Neural progenitor cell (in vitro differentiated cells): ENCODE measurements at regions not wholly inside any gene's neighbourhood (a gene's known extent, or its start where the extent isn't known, plus 50 kb on each side); places are given as distances from the start of the nearest gene placed in this dataset.

Source experiments
- EZH2 ChIP-seq: fragments of 200-600 bp; sonication (generic); IDR thresholded peaks from 2 replicates; pipeline ENCODE4 v1.6.1; 2017; ENCODE audit warnings: antibody characterized with exemption, mild to moderate bottlenecking, moderate library complexity
- TF ChIP-seq, protein P1 (sequence below): fragments of 200-600 bp; sonication (generic); IDR thresholded peaks from 2 replicates; pipeline ENCODE4 v1.5.1; 2017; ENCODE audit warnings: antibody characterized with exemption, mild to moderate bottlenecking

DNA sequence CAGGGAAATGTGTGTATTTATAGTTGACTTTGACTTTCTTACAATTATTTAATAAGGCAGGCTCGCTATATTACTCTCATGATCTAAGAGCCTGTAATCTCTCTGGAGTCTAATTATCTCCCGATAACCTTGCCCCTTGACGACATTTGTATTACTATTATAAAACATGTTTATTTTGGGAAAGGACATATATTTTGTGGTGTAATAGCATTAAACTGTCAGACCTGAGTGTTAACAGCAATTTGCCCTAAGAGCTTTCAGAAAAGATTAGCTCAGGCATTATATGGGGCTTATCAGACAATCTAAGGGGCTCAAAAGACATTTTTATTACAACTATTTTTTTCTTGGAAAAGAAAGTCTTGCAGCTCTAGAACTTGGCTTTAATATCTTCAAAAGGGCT, 427.9 kb upstream of the SLIT2 start:
- TF ChIP-seq, protein P1, sequence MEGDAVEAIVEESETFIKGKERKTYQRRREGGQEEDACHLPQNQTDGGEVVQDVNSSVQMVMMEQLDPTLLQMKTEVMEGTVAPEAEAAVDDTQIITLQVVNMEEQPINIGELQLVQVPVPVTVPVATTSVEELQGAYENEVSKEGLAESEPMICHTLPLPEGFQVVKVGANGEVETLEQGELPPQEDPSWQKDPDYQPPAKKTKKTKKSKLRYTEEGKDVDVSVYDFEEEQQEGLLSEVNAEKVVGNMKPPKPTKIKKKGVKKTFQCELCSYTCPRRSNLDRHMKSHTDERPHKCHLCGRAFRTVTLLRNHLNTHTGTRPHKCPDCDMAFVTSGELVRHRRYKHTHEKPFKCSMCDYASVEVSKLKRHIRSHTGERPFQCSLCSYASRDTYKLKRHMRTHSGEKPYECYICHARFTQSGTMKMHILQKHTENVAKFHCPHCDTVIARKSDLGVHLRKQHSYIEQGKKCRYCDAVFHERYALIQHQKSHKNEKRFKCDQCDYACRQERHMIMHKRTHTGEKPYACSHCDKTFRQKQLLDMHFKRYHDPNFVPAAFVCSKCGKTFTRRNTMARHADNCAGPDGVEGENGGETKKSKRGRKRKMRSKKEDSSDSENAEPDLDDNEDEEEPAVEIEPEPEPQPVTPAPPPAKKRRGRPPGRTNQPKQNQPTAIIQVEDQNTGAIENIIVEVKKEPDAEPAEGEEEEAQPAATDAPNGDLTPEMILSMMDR: no peak
- no peak for TF ChIP-seq EZH2
